ENCODE measurements at regions not wholly inside any gene's neighbourhood (a gene's known extent, or its start where the extent isn't known, plus 50 kb on each side); places are given as distances from the start of the nearest gene placed in this dataset.

- H3K9me3 ChIP-seq (ENCODE audit: insufficient read depth, low read length), result no peaks in the 10 kb centered on the region
- no peaks in the 10 kb centered on the region for H3K27me3 ChIP-seq (ENCODE audit: low read depth, low read length)
- H3K4me2 ChIP-seq (ENCODE audit: low read length), result peak overlapping the region; percentile 10; the same call in 1 of the 2 replicates
- H3K27ac ChIP-seq (ENCODE audit: low read length), result no peak overlapping the region
- H3K36me3 ChIP-seq (replicated peaks; ENCODE audit: low read depth, low read length), result no peaks in the 10 kb centered on the region
- no peaks in the 10 kb centered on the region for H3K79me2 ChIP-seq (ENCODE audit: low read length)
- no peak overlapping the region for H3K4me3 ChIP-seq (ENCODE audit: low read length)
- no peak for TF ChIP-seq CTCF (IDR thresholded peaks at IDR 0.05; ENCODE audit: low read depth, low read length)
- no peak for TF ChIP-seq EZH2phosphoT487 (IDR thresholded peaks at IDR 0.05; ENCODE audit: low read depth)
- H2AFZ ChIP-seq (ENCODE audit: low read depth, low read length), result 0 out of 2 replicates have a peak overlapping the region, but pooled peaks have one; percentile 4
- no peak overlapping the region for H3K9ac ChIP-seq (ENCODE audit: low read length)
- peaks cover 16% of the 10 kb centered on the region for H3K4me1 ChIP-seq (ENCODE audit: low read length)
- H4K20me1 ChIP-seq (ENCODE audit: insufficient read depth, low read length), result no peaks in the 10 kb centered on the region
Observed at GRCh38 chr2:58447586-58447985, 206.5 kb upstream of the FANCL start.

GRCh38 chr2:58441643-58442042, 200.5 kb upstream of the FANCL start:
- no peak overlapping the region for H3K4me2 ChIP-seq (ENCODE audit: low read length)
- TF ChIP-seq EZH2phosphoT487 (IDR thresholded peaks at IDR 0.05; ENCODE audit: low read depth) (no peak), CTCF (IDR thresholded peaks at IDR 0.05; ENCODE audit: low read depth, low read length) (no peak)
- H3K4me1 ChIP-seq (ENCODE audit: low read length), result no peaks in the 10 kb centered on the region
- no peak overlapping the region for H2AFZ ChIP-seq (ENCODE audit: low read depth, low read length)
- H3K79me2 ChIP-seq (ENCODE audit: low read length), result no peaks in the 10 kb centered on the region
- no peaks in the 10 kb centered on the region for H4K20me1 ChIP-seq (ENCODE audit: insufficient read depth, low read length)
- H3K27ac ChIP-seq (ENCODE audit: low read length), result no peak overlapping the region
- no peak overlapping the region for H3K4me3 ChIP-seq (ENCODE audit: low read length)
- H3K27me3 ChIP-seq (ENCODE audit: low read depth, low read length), result no peaks in the 10 kb centered on the region
- H3K36me3 ChIP-seq (replicated peaks; ENCODE audit: low read depth, low read length), result no peaks in the 10 kb centered on the region
- no peak overlapping the region for H3K9ac ChIP-seq (ENCODE audit: low read length)
- no peaks in the 10 kb centered on the region for H3K9me3 ChIP-seq (ENCODE audit: insufficient read depth, low read length)

DNA sequence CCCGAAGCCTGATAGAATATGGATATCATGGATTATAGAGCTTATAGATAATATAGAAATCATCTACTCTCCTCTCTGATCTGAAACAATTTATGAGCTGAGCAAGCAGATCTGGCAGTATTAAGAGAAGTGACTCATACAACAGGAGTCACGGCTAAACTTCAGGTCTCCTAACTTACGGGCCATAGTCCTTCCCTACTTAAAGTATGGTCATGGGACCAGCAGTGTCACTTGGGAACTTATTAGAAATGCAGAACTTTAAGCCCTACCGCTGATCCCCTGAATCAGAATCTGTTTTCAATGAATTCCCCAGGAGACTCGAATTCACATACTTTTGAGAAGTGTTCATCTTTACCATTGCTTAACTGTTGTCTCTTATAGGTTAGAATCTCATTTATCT, 195.7 kb upstream of the FANCL start:
- TF ChIP-seq CTCF (IDR thresholded peaks at IDR 0.05; ENCODE audit: low read depth, low read length) (no peak), EZH2phosphoT487 (IDR thresholded peaks at IDR 0.05; ENCODE audit: low read depth) (no peak)
- Histone ChIP-seq H3K4me1 (ENCODE audit: low read length) (no peaks in the 10 kb centered on the region), H3K9ac (ENCODE audit: low read length) (no peak overlapping the region), H3K79me2 (ENCODE audit: low read length) (no peaks in the 10 kb centered on the region), H3K4me2 (ENCODE audit: low read length) (no peak overlapping the region), H3K27ac (ENCODE audit: low read length) (no peak overlapping the region), H3K36me3 (replicated peaks; ENCODE audit: low read depth, low read length) (no peaks in the 10 kb centered on the region), H4K20me1 (ENCODE audit: insufficient read depth, low read length) (no peaks in the 10 kb centered on the region), H3K27me3 (ENCODE audit: low read depth, low read length) (no peaks in the 10 kb centered on the region), H2AFZ (ENCODE audit: low read depth, low read length) (no peak overlapping the region), H3K4me3 (ENCODE audit: low read length) (no peak overlapping the region), H3K9me3 (ENCODE audit: insufficient read depth, low read length) (no peaks in the 10 kb centered on the region)

GRCh38 chr2:58435246-58435645, 194.1 kb upstream of the FANCL start:
- TF ChIP-seq CTCF (IDR thresholded peaks at IDR 0.05; ENCODE audit: low read depth, low read length) (no peak), EZH2phosphoT487 (IDR thresholded peaks at IDR 0.05; ENCODE audit: low read depth) (no peak)
- H2AFZ ChIP-seq (ENCODE audit: low read depth, low read length), result no peak overlapping the region
- no peak overlapping the region for H3K4me3 ChIP-seq (ENCODE audit: low read length)
- H3K27ac ChIP-seq (ENCODE audit: low read length), result no peak overlapping the region
- no peak overlapping the region for H3K9ac ChIP-seq (ENCODE audit: low read length)
- no peaks in the 10 kb centered on the region for H3K9me3 ChIP-seq (ENCODE audit: insufficient read depth, low read length)
- no peaks in the 10 kb centered on the region for H3K36me3 ChIP-seq (replicated peaks; ENCODE audit: low read depth, low read length)
- H3K79me2 ChIP-seq (ENCODE audit: low read length), result no peaks in the 10 kb centered on the region
- H4K20me1 ChIP-seq (ENCODE audit: insufficient read depth, low read length), result no peaks in the 10 kb centered on the region
- no peaks in the 10 kb centered on the region for H3K27me3 ChIP-seq (ENCODE audit: low read depth, low read length)
- no peak overlapping the region for H3K4me2 ChIP-seq (ENCODE audit: low read length)
- no peaks in the 10 kb centered on the region for H3K4me1 ChIP-seq (ENCODE audit: low read length)

Data from OCI-LY3 (cell line).